ENCODE measurements at regions not wholly inside any gene's neighbourhood (a gene's known extent, or its start where the extent isn't known, plus 50 kb on each side); places are given as distances from the start of the nearest gene placed in this dataset.

DNA sequence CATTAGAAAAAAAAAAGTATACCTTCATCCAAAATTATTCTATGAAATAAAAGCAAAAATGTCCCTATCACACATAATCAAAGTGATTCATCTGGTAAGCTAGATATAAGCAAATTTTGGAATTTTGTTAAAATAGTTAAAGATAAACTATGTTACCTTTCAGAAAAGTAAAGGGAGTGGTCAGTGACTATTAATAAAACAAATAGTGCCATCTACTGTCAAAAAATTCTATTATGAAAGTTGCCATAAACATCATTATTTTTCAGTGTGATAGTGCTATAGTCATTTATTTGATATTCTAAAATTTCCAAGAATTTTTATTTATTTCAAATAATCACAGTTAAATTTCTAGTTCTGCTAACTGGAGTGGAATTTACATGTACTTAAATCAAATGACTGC, 803.7 kb downstream of the KCNT2 start:
- Mint-ChIP-seq H3K4me3 (no peak overlapping the region), H3K27ac (no peak overlapping the region)

DNA sequence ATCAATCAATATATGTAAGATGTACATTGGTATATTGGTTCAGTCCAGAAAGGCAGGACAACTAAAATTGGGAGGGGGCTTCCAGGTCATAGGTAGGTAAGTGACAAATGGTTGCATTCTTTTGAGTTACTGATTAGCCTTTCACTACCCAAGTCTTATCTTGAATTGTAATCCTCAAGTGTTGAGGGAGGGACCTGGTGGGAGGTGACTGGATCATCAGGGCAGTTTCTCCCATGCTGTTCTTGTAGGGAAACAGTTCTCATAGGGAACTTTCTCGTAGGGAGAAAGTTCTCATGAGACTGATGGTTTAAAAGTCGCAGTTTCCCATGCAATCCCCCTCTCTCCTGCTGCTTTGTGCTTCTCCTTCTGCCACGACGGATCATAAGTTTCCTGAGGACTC, 809.2 kb downstream of the KCNT2 start:
- no peak overlapping the region for H3K4me3 Mint-ChIP-seq
- H3K27me3 Mint-ChIP-seq: no peaks in the 10 kb centered on the region
- no peak overlapping the region for H3K27ac Mint-ChIP-seq
- H3K36me3 Mint-ChIP-seq: no peaks in the 10 kb centered on the region
- peaks cover 10% of the 10 kb centered on the region for H3K9me3 Mint-ChIP-seq
- H3K4me1 Mint-ChIP-seq: no peaks in the 10 kb centered on the region
- no peak for ATAC-seq

More for the DNA sequence above, 803.7 kb downstream of the KCNT2 start:
- ATAC-seq: no peak
- Mint-ChIP-seq H3K36me3 (no peaks in the 10 kb centered on the region), H3K27me3 (no peaks in the 10 kb centered on the region), H3K9me3 (no peaks in the 10 kb centered on the region), H3K4me1 (no peaks in the 10 kb centered on the region)

DNA sequence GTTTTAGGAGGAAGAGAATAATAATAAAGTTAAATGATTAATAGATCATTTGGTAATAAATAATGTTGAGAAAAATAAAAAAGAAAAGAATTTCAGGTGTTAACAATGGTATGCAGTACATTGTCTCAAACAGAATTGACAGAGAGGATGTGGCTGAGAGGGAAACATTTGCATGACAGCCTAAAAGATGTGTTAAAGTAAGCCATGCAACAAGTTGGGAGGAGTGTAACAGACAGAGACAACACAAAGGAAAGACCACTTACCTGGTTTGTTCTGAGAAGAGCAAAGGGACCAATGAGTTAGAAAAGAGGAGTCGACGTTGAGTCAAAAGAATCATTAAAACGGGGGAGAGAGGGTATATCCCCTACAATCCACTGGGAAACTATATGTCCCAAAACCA, 814.0 kb downstream of the KCNT2 start:
- no peak for ATAC-seq
- Mint-ChIP-seq H3K4me3 (no peak overlapping the region), H3K36me3 (no peaks in the 10 kb centered on the region), H3K4me1 (no peaks in the 10 kb centered on the region), H3K27ac (no peak overlapping the region), H3K27me3 (no peaks in the 10 kb centered on the region), H3K9me3 (peaks cover 12% of the 10 kb centered on the region)

GRCh38 chr1:195791796-195792195, 816.4 kb downstream of the KCNT2 start:
- no peaks in the 10 kb centered on the region for H3K27me3 Mint-ChIP-seq
- no peak overlapping the region for H3K4me3 Mint-ChIP-seq
- no peak for ATAC-seq
- peaks cover 19% of the 10 kb centered on the region for H3K9me3 Mint-ChIP-seq
- H3K27ac Mint-ChIP-seq: no peak overlapping the region
- no peaks in the 10 kb centered on the region for H3K36me3 Mint-ChIP-seq
- no peaks in the 10 kb centered on the region for H3K4me1 Mint-ChIP-seq

GRCh38 chr1:195790514-195791168, 817.6 kb downstream of the KCNT2 start:
- Mint-ChIP-seq H3K27me3 (no peaks in the 10 kb centered on the region), H3K36me3 (no peaks in the 10 kb centered on the region), H3K9me3 (peaks cover 14% of the 10 kb centered on the region), H3K27ac (no peak overlapping the region), H3K4me1 (no peaks in the 10 kb centered on the region), H3K4me3 (no peak overlapping the region)
- no peak for ATAC-seq

DNA sequence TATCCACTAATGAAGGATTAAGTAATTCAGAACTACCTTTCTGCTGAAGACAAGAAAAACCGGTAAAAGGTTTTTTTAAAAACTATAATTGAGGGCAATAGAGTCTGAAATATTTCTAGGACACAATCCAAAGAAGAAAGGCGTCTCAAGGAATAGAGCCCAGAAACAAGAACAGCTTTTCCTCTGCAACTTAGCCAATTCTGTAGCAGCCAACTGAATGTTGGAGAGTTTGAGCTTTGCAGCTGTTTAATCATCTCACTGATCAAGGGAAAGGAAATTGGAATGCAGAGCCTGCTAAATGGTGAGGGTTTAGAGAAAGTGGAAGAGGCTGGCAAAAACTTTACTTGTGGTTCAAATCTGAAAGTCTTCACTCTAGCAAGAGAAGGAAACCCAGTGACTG, 818.9 kb downstream of the KCNT2 start:
- Mint-ChIP-seq H3K27me3 (no peaks in the 10 kb centered on the region), H3K4me3 (no peak overlapping the region), H3K27ac (no peak overlapping the region), H3K36me3 (no peaks in the 10 kb centered on the region), H3K9me3 (peaks cover 11% of the 10 kb centered on the region), H3K4me1 (no peaks in the 10 kb centered on the region)
- ATAC-seq: no peak

DNA sequence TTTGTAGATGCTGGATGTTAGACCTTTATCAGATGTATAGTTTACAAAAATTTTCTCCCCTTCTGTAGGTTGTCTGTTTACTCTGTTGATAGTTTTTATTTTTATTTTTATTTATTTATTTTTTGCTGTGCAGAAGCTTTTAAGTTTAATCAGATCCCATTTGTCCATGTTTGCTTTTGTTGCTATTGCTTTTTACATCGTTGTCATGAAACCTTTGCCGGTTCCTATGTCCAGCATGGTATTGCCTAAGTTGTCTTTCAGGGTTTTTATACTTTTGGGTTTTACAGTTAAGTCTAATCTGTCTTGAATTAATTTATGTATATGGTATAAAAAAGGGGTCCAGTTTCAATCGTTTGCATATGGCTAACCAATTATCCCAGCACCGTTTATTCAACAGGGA, 819.5 kb downstream of the KCNT2 start:
- Mint-ChIP-seq H3K36me3 (no peaks in the 10 kb centered on the region), H3K4me1 (no peaks in the 10 kb centered on the region), H3K27me3 (no peaks in the 10 kb centered on the region), H3K9me3 (peaks cover 9% of the 10 kb centered on the region), H3K4me3 (no peak overlapping the region), H3K27ac (no peak overlapping the region)
- ATAC-seq: no peak

DNA sequence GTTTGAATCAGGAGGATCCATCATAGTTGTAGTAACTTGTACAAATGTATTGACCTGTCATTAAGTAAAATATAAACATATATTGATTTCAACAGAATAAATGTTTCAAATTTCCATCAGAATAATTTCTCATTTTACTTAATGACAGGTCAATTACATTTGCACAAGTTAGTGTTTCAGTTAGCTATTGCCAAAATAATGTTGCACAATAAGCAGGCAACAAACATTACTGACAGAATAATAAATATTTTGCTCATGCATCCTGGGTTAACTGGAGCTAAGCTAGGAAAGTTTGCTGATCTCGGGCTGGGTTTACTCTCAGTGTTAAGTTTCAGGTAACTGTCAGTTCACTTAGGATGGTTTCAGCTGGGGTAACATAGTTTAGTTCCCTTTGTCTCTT, 822.4 kb downstream of the KCNT2 start:
- H3K27ac Mint-ChIP-seq: no peak overlapping the region
- no peaks in the 10 kb centered on the region for H3K4me1 Mint-ChIP-seq
- no peak for ATAC-seq
- no peaks in the 10 kb centered on the region for H3K36me3 Mint-ChIP-seq
- no peaks in the 10 kb centered on the region for H3K27me3 Mint-ChIP-seq
- H3K9me3 Mint-ChIP-seq: peaks cover 7% of the 10 kb centered on the region
- no peak overlapping the region for H3K4me3 Mint-ChIP-seq

GRCh38 chr1:195773931-195774330, 834.3 kb downstream of the KCNT2 start:
- Mint-ChIP-seq H3K4me1 (no peaks in the 10 kb centered on the region), H3K4me3 (no peak overlapping the region), H3K9me3 (no peaks in the 10 kb centered on the region), H3K27me3 (no peaks in the 10 kb centered on the region), H3K36me3 (no peaks in the 10 kb centered on the region), H3K27ac (no peak overlapping the region)
- ATAC-seq: no peak

- Mint-ChIP-seq H3K4me3 (no peak overlapping the region), H3K36me3 (no peaks in the 10 kb centered on the region), H3K27ac (no peak overlapping the region), H3K4me1 (no peaks in the 10 kb centered on the region), H3K9me3 (no peaks in the 10 kb centered on the region), H3K27me3 (no peaks in the 10 kb centered on the region)
- ATAC-seq: no peak
Measured at GRCh38 chr1:195769461-195769860, 838.8 kb downstream of the KCNT2 start.

DNA sequence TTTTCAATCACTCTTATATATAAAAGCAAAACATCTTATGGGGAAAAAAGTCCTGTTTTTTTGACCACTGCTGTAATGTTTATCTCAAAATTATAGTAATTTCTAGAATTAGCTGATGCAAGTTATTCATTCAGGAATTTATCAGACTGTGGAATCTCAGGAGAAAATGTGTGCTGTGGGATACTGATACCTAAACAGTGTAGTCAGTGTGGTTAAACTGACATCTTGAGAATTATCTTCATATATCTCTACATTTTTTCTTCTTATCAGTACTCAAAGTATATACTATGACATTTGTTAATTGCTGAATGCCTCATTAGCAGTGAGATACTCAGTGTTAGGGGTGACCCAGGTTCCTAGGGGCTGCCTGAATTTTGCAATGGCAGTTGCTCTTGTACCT, 839.3 kb downstream of the KCNT2 start:
- no peak for ATAC-seq
- H3K27me3 Mint-ChIP-seq: no peaks in the 10 kb centered on the region
- no peaks in the 10 kb centered on the region for H3K9me3 Mint-ChIP-seq
- no peaks in the 10 kb centered on the region for H3K4me1 Mint-ChIP-seq
- no peak overlapping the region for H3K27ac Mint-ChIP-seq
- no peak overlapping the region for H3K4me3 Mint-ChIP-seq
- no peaks in the 10 kb centered on the region for H3K36me3 Mint-ChIP-seq

GRCh38 chr1:195768377-195768776, 839.9 kb downstream of the KCNT2 start:
- H3K27me3 Mint-ChIP-seq: no peaks in the 10 kb centered on the region
- H3K4me1 Mint-ChIP-seq: no peaks in the 10 kb centered on the region
- H3K27ac Mint-ChIP-seq: no peak overlapping the region
- no peaks in the 10 kb centered on the region for H3K36me3 Mint-ChIP-seq
- H3K9me3 Mint-ChIP-seq: no peaks in the 10 kb centered on the region
- no peak for ATAC-seq
- H3K4me3 Mint-ChIP-seq: no peak overlapping the region

GRCh38 chr1:195766709-195767108, 841.5 kb downstream of the KCNT2 start:
- H3K4me3 Mint-ChIP-seq: no peak overlapping the region
- H3K27me3 Mint-ChIP-seq: no peaks in the 10 kb centered on the region
- no peak overlapping the region for H3K27ac Mint-ChIP-seq
- ATAC-seq: no peak
- H3K9me3 Mint-ChIP-seq: no peaks in the 10 kb centered on the region
- H3K36me3 Mint-ChIP-seq: no peaks in the 10 kb centered on the region
- no peaks in the 10 kb centered on the region for H3K4me1 Mint-ChIP-seq

DNA sequence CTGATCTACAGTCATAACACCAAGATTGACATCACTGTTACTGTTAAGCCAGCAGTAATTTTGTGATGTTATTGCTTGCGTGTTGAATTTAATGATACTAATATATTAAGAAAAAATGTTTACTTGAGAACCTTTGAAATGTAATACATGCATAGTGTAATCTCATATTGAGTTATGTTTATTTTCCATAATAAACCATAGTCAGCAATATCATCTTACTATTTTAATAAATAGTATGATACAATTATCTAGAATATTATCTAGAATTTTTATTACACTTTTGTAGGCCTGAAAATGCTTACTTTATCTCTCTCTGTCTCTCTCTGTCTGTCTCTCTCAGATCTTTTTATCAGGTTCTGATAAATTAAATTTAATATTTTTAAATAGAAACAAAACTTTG, 843.1 kb downstream of the KCNT2 start:
- ATAC-seq: no peak
- Mint-ChIP-seq H3K36me3 (no peaks in the 10 kb centered on the region), H3K4me1 (no peaks in the 10 kb centered on the region), H3K27ac (no peak overlapping the region), H3K27me3 (no peaks in the 10 kb centered on the region), H3K4me3 (no peak overlapping the region), H3K9me3 (no peaks in the 10 kb centered on the region)

GRCh38 chr1:195763907-195764374, 844.3 kb downstream of the KCNT2 start:
- no peaks in the 10 kb centered on the region for H3K9me3 Mint-ChIP-seq
- H3K27me3 Mint-ChIP-seq: no peaks in the 10 kb centered on the region
- H3K36me3 Mint-ChIP-seq: no peaks in the 10 kb centered on the region
- no peaks in the 10 kb centered on the region for H3K4me1 Mint-ChIP-seq
- H3K4me3 Mint-ChIP-seq: no peak overlapping the region
- H3K27ac Mint-ChIP-seq: no peak overlapping the region
- ATAC-seq: no peak

GRCh38 chr1:195763146-195763906, 844.9 kb downstream of the KCNT2 start:
- H3K4me3 Mint-ChIP-seq: no peak overlapping the region
- no peaks in the 10 kb centered on the region for H3K27me3 Mint-ChIP-seq
- no peaks in the 10 kb centered on the region for H3K4me1 Mint-ChIP-seq
- no peak for ATAC-seq
- no peak overlapping the region for H3K27ac Mint-ChIP-seq
- no peaks in the 10 kb centered on the region for H3K9me3 Mint-ChIP-seq
- no peaks in the 10 kb centered on the region for H3K36me3 Mint-ChIP-seq

All from stimulated activated memory B cell treated with anti-CD40 and anti-IgM and Interleukin-4, amounts not matched to agents 10 μg/mL and 1 μg/mL and 100 μg/mL, for 72 hours (primary cell).